ENCODE measurements at regions not wholly inside any gene's neighbourhood (a gene's known extent, or its start where the extent isn't known, plus 50 kb on each side); places are given as distances from the start of the nearest gene placed in this dataset.

DNA sequence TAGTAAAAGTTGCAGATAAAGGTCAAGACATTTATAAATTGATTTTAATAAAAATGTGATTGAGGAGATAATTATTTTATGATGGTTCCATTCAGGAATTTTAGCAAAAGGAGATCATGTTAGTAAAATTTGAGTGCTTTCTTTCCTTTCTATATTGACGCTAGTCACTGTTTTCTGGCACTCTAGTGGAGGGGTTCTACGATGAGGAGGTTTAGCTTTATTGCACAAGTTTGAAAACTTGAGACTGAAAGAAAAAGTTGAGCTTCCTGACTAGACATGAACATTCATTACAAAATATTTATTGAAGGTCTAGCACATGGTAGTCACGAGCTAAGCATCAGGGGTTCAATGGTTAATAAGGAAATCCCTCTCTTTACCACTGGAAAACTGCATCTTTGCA, 336.1 kb downstream of the SNAPC1 start:
- H3K27ac ChIP-seq (ENCODE audit: low read length in 2 of 2): no peak overlapping the region
- no peak for DNase-seq
- peaks cover 7 to 9% of the 10 kb centered on the region in 2 donors for H3K4me1 ChIP-seq (ENCODE audit: control insufficient read depth in 2 of 2, insufficient read depth in 2 of 2, low read length in 2 of 2)
- H3K9me3 ChIP-seq (ENCODE audit: control extremely low read depth in 1 of 3, control insufficient read depth in 2 of 3, insufficient read depth in 1 of 3, low read length in 2 of 3): peaks cover 0 to 2% (median 0%) of the 10 kb centered on the region in 3 donors
- no peaks in the 10 kb centered on the region for H3K9me3 Mint-ChIP-seq (ENCODE audit: insufficient read depth)
- H4K20me1 ChIP-seq (ENCODE audit: control insufficient read depth, insufficient read depth, low read length, poor library complexity, severe bottlenecking): no peaks in the 10 kb centered on the region
- no peaks in the 10 kb centered on the region for H3K36me3 ChIP-seq (replicated peaks in 1 of 2; ENCODE audit: control extremely low read depth in 1 of 2, control insufficient read depth in 1 of 2, extremely low read depth in 1 of 2, insufficient read depth in 2 of 2, low read length in 1 of 2)
- no peak for ATAC-seq (ENCODE audit: low read depth)
- H3K4me3 ChIP-seq (ENCODE audit: control extremely low read depth in 1 of 5, extremely low read depth in 1 of 5, insufficient read depth in 1 of 5, low read depth in 2 of 5, low read length in 4 of 5): no peak overlapping the region
- no peak for TF ChIP-seq EZH2 (IDR thresholded peaks at IDR 0.05; ENCODE audit: borderline replicate concordance, insufficient read depth, low read depth, low read length, poor library complexity, severe bottlenecking)
- TF ChIP-seq, protein P1, sequence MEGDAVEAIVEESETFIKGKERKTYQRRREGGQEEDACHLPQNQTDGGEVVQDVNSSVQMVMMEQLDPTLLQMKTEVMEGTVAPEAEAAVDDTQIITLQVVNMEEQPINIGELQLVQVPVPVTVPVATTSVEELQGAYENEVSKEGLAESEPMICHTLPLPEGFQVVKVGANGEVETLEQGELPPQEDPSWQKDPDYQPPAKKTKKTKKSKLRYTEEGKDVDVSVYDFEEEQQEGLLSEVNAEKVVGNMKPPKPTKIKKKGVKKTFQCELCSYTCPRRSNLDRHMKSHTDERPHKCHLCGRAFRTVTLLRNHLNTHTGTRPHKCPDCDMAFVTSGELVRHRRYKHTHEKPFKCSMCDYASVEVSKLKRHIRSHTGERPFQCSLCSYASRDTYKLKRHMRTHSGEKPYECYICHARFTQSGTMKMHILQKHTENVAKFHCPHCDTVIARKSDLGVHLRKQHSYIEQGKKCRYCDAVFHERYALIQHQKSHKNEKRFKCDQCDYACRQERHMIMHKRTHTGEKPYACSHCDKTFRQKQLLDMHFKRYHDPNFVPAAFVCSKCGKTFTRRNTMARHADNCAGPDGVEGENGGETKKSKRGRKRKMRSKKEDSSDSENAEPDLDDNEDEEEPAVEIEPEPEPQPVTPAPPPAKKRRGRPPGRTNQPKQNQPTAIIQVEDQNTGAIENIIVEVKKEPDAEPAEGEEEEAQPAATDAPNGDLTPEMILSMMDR (IDR thresholded peaks at IDR 0.05): no peak
- CTCF ChIA-PET: interaction anchor here (1.2 to 3.0 kb wide), 4 partner anchors 15 to 174 kb away, joined by 4 to 12 read pairs (median 4); no protein-coding TSS in a partner anchor
- POLR2A ChIA-PET: no interaction called here
- H3K9ac ChIP-seq (ENCODE audit: low read length): no peak overlapping the region
- no peak overlapping the region for H3K4me3 Mint-ChIP-seq
- H3K4me2 ChIP-seq (replicated peaks; ENCODE audit: low read depth, low read length, poor library complexity, severe bottlenecking): no peak overlapping the region
- WGBS (ENCODE audit: insufficient coverage): no CpG with 5 or more reads among the region's 3 CpGs
- no peaks in the 10 kb centered on the region for H3K27me3 Mint-ChIP-seq
- no peak overlapping the region for H3K27ac Mint-ChIP-seq
- no peaks in the 10 kb centered on the region for H3K79me2 ChIP-seq (ENCODE audit: control insufficient read depth, insufficient read depth, low read length)
- no peak overlapping the region for H2AFZ ChIP-seq (ENCODE audit: insufficient read depth, low read depth, low read length, poor library complexity, severe bottlenecking)
- H3K27me3 ChIP-seq (replicated peaks in 1 of 4; ENCODE audit: control extremely low read depth in 1 of 4, control insufficient read depth in 3 of 4, insufficient read depth in 4 of 4, low read length in 3 of 4): no peaks in the 10 kb centered on the region
- intact Hi-C loops (cut with micrococcal nuclease): no loop called here
- peaks cover 13% of the 10 kb centered on the region for H3K4me1 Mint-ChIP-seq

DNA sequence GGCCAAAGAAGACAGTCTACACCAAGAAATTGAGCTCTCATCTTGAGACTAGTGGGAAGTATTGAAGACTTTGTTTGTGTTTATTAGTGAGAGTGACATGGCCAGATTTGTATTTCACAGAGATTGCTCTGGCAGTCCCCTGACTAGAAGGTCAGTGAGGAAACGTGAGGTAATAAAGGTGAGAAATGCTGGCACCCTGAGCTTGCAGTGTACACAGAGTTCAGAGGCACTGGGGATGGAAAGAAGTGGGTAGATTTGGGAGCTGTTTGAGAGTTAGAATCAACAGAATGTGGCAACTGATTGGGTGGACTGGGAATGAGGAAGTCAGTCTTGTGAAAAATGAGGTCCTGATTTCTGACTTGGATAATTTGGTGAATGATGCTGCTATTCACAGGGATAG, 336.9 kb downstream of the SNAPC1 start:
- Mint-ChIP-seq H3K4me1 (peaks cover 13% of the 10 kb centered on the region), H3K27ac (no peak overlapping the region)
- CTCF ChIA-PET: interaction anchor here (0.8 to 3.0 kb wide), 4 partner anchors 16 to 27 kb away, joined by 3 to 12 read pairs (median 4); no protein-coding TSS in a partner anchor

More for the DNA sequence above, 336.9 kb downstream of the SNAPC1 start:
- Histone ChIP-seq H3K9ac (ENCODE audit: low read length) (no peak overlapping the region), H3K4me2 (replicated peaks; ENCODE audit: low read depth, low read length, poor library complexity, severe bottlenecking) (no peak overlapping the region), H3K79me2 (ENCODE audit: control insufficient read depth, insufficient read depth, low read length) (no peaks in the 10 kb centered on the region), H2AFZ (ENCODE audit: insufficient read depth, low read depth, low read length, poor library complexity, severe bottlenecking) (no peak overlapping the region), H3K36me3 (replicated peaks in 1 of 2; ENCODE audit: control extremely low read depth in 1 of 2, control insufficient read depth in 1 of 2, extremely low read depth in 1 of 2, insufficient read depth in 2 of 2, low read length in 1 of 2) (no peaks in the 10 kb centered on the region), H4K20me1 (ENCODE audit: control insufficient read depth, insufficient read depth, low read length, poor library complexity, severe bottlenecking) (no peaks in the 10 kb centered on the region), H3K4me1 (ENCODE audit: control insufficient read depth in 2 of 2, insufficient read depth in 2 of 2, low read length in 2 of 2) (peaks cover 7 to 9% of the 10 kb centered on the region in 2 donors), H3K27ac (ENCODE audit: low read length in 2 of 2) (no peak overlapping the region), H3K9me3 (ENCODE audit: control extremely low read depth in 1 of 3, control insufficient read depth in 2 of 3, insufficient read depth in 1 of 3, low read length in 2 of 3) (peaks cover 0 to 2% (median 0%) of the 10 kb centered on the region in 3 donors), H3K4me3 (ENCODE audit: control extremely low read depth in 1 of 5, extremely low read depth in 1 of 5, insufficient read depth in 1 of 5, low read depth in 2 of 5, low read length in 4 of 5) (no peak overlapping the region), H3K27me3 (replicated peaks in 1 of 4; ENCODE audit: control extremely low read depth in 1 of 4, control insufficient read depth in 3 of 4, insufficient read depth in 4 of 4, low read length in 3 of 4) (no peaks in the 10 kb centered on the region)
- POLR2A ChIA-PET: interaction anchor here (0.6 kb wide), 1 partner anchor 18 kb away, joined by 7 read pairs; no protein-coding TSS in a partner anchor
- Mint-ChIP-seq H3K4me3 (no peak overlapping the region), H3K9me3 (ENCODE audit: insufficient read depth) (no peaks in the 10 kb centered on the region), H3K27me3 (no peaks in the 10 kb centered on the region)
- DNase-seq (no peak), ATAC-seq (ENCODE audit: low read depth) (no peak)
- no peak for TF ChIP-seq EZH2 (IDR thresholded peaks at IDR 0.05; ENCODE audit: borderline replicate concordance, insufficient read depth, low read depth, low read length, poor library complexity, severe bottlenecking)
- 82% methylated on average over 1 of the region's 1 CpG for WGBS (ENCODE audit: insufficient coverage)
- intact Hi-C loops (cut with micrococcal nuclease): no loop called here
